ENCODE measurements at regions not wholly inside any gene's neighbourhood (a gene's known extent, or its start where the extent isn't known, plus 50 kb on each side); places are given as distances from the start of the nearest gene placed in this dataset.

DNA sequence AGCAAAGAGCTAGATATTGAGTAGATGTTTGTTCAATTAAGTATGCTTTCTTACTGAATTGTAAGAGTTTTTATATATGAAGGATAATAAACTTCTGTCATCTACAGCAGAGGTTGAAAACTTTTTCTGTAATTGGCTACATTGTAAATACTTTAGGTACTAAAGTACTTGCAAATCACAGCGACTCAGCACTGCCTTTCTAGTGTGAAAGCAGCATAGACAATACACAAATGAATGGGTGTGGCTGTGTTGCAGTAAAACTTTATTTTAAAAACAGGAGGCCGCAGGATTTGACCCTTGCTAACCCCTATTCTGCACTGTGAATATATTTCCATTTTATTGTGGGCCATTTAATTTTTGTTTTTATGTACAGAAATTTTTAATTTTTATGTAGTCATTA is 104.3 kb upstream of the TMC3 start:
- ChIA-PET CTCF (interaction anchor here (0.9 to 1.2 kb wide), 3 partner anchors 9 to 212 kb away, joined by 3 to 4 read pairs (median 3); no protein-coding TSS in a partner anchor), POLR2A (no interaction called here)
- no peak for DNase-seq (ENCODE audit: extremely low spot score)
- TF ChIP-seq, protein P1, sequence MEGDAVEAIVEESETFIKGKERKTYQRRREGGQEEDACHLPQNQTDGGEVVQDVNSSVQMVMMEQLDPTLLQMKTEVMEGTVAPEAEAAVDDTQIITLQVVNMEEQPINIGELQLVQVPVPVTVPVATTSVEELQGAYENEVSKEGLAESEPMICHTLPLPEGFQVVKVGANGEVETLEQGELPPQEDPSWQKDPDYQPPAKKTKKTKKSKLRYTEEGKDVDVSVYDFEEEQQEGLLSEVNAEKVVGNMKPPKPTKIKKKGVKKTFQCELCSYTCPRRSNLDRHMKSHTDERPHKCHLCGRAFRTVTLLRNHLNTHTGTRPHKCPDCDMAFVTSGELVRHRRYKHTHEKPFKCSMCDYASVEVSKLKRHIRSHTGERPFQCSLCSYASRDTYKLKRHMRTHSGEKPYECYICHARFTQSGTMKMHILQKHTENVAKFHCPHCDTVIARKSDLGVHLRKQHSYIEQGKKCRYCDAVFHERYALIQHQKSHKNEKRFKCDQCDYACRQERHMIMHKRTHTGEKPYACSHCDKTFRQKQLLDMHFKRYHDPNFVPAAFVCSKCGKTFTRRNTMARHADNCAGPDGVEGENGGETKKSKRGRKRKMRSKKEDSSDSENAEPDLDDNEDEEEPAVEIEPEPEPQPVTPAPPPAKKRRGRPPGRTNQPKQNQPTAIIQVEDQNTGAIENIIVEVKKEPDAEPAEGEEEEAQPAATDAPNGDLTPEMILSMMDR (IDR thresholded peaks at IDR 0.05; ENCODE audit: control extremely low read depth, extremely low read depth, low read depth, missing control alignments) = no peak

DNA sequence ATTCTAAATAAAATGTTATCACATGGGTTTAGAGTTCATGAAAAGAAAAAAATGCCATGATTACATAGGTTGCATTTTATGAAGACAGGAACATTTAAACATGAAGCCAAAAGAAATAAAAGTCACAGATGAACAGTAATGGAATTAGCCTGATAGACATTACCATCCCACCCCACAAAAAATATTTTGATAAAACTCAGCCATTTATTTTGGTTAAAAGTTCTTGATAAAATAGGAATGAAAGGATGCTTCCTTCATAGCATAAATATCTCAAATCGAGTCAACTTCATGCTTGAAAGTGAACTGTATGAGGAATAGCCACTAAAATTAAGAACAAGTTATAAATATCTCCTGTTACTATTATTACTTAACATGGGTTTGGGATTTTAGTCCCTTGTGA is 101.9 kb upstream of the TMC3 start:
- TF ChIP-seq, protein P1 (IDR thresholded peaks at IDR 0.05; ENCODE audit: control extremely low read depth, extremely low read depth, low read depth, missing control alignments) = no peak
- DNase-seq (ENCODE audit: extremely low spot score) = no peak
- ChIA-PET POLR2A (no interaction called here), CTCF (no interaction called here)

DNA sequence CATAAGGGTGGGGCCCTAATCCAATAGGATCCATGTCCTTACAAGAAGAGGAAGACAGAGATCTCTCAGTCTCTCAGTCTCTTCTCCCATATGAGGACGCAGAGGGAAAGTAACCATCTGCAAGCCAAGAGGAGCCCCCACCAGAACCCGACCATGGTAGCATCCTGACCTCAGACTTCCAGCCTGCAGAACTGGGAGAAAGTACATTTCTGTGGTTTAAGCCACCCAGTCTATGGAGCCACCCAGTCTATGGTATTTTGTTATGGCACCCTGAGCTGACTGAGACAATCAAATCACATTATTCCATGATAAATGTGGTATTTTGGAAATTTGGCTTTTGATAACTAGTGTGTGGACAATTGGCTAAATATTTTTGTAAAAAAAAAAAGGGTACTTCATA is 101.5 kb upstream of the TMC3 start:
- TF ChIP-seq, protein P1 (IDR thresholded peaks at IDR 0.05; ENCODE audit: control extremely low read depth, extremely low read depth, low read depth, missing control alignments) = no peak
- ChIA-PET CTCF (no interaction called here), POLR2A (no interaction called here)
- no peak for DNase-seq (ENCODE audit: extremely low spot score)

DNA sequence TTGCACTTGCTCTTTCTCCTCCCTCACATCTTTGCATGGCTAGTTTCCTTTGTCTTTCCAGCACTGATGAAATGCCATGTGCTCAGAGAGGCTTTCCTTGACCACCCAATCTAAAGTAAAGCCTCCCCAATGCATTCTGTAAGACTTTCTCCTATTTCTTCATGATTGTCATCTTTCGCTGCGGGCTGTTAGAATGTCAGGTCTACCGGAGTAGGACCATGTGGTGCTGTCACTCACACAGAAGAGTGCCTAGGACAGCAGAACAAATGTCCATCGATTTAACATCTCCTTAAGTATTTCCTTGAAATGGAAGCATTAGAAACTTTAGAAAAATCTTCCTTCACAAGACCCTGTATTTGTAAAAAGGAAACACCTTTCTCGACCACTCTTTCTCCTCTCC is 99.9 kb upstream of the TMC3 start:
- DNase-seq (ENCODE audit: extremely low spot score) = no peak
- POLR2A ChIA-PET = no interaction called here
- TF ChIP-seq, protein P1 (IDR thresholded peaks at IDR 0.05; ENCODE audit: control extremely low read depth, extremely low read depth, low read depth, missing control alignments) = no peak
- CTCF ChIA-PET = interaction anchor here (1.5 kb wide), 1 partner anchor 208 kb away, joined by 3 read pairs; no protein-coding TSS in a partner anchor

DNA sequence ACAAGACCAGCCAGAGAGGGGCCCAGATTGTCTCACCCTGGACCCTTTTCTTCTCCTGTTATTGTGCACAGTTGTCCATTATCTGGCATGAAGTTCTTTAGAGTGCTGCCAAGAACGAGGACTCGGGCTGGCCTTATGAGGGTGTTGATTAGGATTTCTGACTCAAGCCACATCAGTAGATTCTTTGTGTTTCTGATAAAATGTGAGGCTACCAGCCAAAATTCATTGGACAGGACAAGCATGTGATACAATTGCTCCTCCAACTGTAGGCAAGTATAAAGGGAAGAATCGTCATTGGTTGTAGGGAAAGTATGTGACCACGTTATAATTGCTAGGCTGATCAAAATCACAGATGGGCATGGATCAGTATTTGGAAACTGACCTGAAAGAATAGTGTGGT is 99.2 kb upstream of the TMC3 start:
- no peak for DNase-seq (ENCODE audit: extremely low spot score)
- TF ChIP-seq, protein P1 (IDR thresholded peaks at IDR 0.05; ENCODE audit: control extremely low read depth, extremely low read depth, low read depth, missing control alignments) = no peak
- POLR2A ChIA-PET = no interaction called here
- CTCF ChIA-PET = interaction anchor here (1.5 kb wide), 1 partner anchor 207 kb away, joined by 3 read pairs; no protein-coding TSS in a partner anchor

DNA sequence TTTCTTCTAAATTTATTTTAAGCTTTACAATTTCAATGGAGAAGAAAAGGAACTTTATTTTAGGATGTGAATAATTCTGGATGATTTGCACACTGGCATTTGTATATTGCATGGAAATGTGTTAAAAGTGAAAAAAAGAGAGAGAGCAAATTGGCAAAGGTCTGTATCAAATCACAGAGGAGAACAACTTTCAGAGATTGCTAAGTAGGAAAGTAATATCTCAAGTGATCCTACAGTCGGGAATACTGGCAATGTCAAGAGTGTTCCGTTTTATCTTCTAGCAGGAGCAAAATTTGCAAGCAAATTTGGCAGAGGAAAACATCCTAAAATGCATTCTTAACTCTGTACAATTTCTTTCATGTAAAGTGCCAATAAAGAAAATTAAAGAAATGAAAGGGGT is 97.1 kb upstream of the TMC3 start:
- DNase-seq (ENCODE audit: extremely low spot score) = no peak
- TF ChIP-seq, protein P1 (IDR thresholded peaks at IDR 0.05; ENCODE audit: control extremely low read depth, extremely low read depth, low read depth, missing control alignments) = no peak
- POLR2A ChIA-PET = no interaction called here
- CTCF ChIA-PET = interaction anchor here (1.8 kb wide), 1 partner anchor 10 kb away, joined by 14 read pairs; no protein-coding TSS in a partner anchor

DNA sequence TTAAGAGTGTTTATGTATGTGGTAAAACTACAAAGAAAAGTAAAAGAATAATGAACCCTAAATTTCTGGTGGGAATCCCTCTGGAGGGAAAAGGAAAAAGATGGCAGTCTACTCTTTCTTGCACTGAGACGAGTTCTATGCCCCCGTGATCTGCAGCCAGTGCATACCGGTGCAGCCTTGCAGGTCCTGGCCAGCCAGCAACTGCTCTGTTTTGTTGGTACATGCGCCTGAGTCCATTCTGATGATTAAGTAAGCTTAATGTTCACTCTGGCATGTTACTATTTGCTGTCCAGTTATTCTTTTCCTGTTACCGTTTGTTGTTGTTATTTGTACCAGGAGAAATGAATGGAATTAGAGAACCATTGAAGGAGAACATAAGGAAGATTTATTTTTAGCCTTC is 95.1 kb upstream of the TMC3 start:
- ChIA-PET CTCF (interaction anchor here (0.9 to 1.8 kb wide), 3 partner anchors 9 to 203 kb away, joined by 3 to 14 read pairs (median 4); no protein-coding TSS in a partner anchor), POLR2A (no interaction called here)
- TF ChIP-seq, protein P1 (IDR thresholded peaks at IDR 0.05; ENCODE audit: control extremely low read depth, extremely low read depth, low read depth, missing control alignments) = no peak

More for the DNA sequence above, 95.1 kb upstream of the TMC3 start:
- no peak for DNase-seq (ENCODE audit: extremely low spot score)

All from GM10248 (cell line).